ENCODE measurements at regions not wholly inside any gene's neighbourhood (a gene's known extent, or its start where the extent isn't known, plus 50 kb on each side); places are given as distances from the start of the nearest gene placed in this dataset.
A peak's percentile ranks its signal among the peaks of the same experiment; 100 is the strongest.

DNA sequence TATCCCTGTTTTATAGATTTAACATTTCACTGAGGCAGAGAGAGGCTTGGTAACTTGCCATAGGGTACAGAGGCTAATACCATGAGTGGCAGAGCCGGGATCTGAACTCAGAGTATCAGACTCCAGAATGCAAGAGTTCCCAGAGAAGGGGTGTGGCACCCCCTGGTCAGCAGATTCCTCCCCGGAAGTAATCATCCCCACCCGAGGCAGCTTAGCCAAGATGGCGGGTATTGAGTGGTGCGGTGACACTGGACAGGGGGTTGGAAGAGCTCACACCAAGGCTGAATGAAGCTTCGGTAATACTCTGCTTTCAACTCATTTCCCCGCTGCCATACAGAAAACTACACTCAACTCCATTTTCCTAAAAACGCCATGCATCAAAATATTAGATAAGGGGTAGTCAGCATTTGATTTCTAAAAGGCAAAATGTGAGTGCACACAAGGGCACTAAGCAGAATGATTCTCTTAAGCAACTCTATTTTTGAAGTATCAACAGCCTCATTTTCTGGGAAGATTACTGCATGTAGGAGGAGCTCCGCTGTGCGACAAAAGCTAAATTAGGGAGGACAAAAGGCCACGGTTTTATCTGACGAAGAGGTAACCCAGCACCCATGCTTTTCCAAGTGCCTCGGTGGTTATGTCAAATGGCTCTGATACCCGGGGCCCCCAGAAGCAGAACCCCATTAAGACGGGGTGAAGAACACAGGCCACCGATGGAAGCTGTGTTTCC is 166.7 kb downstream of the NUP210 start:
- H3K9me1 ChIP-seq (ENCODE audit: control insufficient read depth, insufficient read depth, low read length): no peaks in the 10 kb centered on the region
- ChIA-PET CTCF (ENCODE audit: low intra/inter-chr PET ratio) (interaction anchor here (0.6 kb wide), 1 partner anchor 798 kb away, joined by 3 read pairs; no protein-coding TSS in a partner anchor), POLR2A (interaction anchor here (0.6 to 1.6 kb wide), 5 partner anchors 14 to 1040 kb away, joined by 3 to 5 read pairs (median 3); no protein-coding TSS in a partner anchor)
- FAIRE-seq (no peak), DNase-seq (ENCODE audit: extremely low read depth in 1 of 4, low spot score in 3 of 4) (peak in 3 of 4 experiments; percentile 29 to 52 (median 49)), ATAC-seq (peak; percentile 67)
- no TSS peak for BruUV-seq (replicated peaks)
- H3K9me3 ChIP-seq (replicated peaks; ENCODE audit: control insufficient read depth, insufficient read depth, low read depth, low read length): no peaks in the 10 kb centered on the region
- 5% methylated on average over 16 of the region's 16 CpGs for WGBS (ENCODE audit: insufficient coverage, low coverage, missing lambda C conversion rate)
- H3K27me3 ChIP-seq (ENCODE audit: control insufficient read depth in 2 of 2, insufficient read depth in 2 of 2, low read length in 2 of 2): peaks cover 72 to 94% of the 10 kb centered on the region in 2 experiments
- H3K4me3 ChIP-seq: no peak overlapping the region
- no peak overlapping the region for H3K27ac ChIP-seq (ENCODE audit: extremely low read depth, low read depth, low read length)
- H2AFZ ChIP-seq (ENCODE audit: low read depth, low read length): peak overlapping the region; percentile 54; the same call in 1 of the 2 replicates
- no peaks in the 10 kb centered on the region for H3K36me3 ChIP-seq (ENCODE audit: control insufficient read depth, insufficient read depth, low read length)
- H3K4me2 ChIP-seq (ENCODE audit: insufficient read depth, low read length): peak overlapping the region; percentile 57
- peak in 2 of 3 experiments; percentile 50 to 79 for TF ChIP-seq YY1 (IDR thresholded peaks at IDR 0.05; ENCODE audit: borderline replicate concordance in 1 of 3, control insufficient read depth in 1 of 3, extremely low read depth in 1 of 3, insufficient read depth in 3 of 3, insufficient read length in 1 of 3, insufficient replicate concordance in 2 of 3, low read depth in 1 of 3, low read length in 2 of 3)
- TF ChIP-seq, protein P1, sequence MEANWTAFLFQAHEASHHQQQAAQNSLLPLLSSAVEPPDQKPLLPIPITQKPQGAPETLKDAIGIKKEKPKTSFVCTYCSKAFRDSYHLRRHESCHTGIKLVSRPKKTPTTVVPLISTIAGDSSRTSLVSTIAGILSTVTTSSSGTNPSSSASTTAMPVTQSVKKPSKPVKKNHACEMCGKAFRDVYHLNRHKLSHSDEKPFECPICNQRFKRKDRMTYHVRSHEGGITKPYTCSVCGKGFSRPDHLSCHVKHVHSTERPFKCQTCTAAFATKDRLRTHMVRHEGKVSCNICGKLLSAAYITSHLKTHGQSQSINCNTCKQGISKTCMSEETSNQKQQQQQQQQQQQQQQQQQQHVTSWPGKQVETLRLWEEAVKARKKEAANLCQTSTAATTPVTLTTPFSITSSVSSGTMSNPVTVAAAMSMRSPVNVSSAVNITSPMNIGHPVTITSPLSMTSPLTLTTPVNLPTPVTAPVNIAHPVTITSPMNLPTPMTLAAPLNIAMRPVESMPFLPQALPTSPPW (CRISPR knock-in tag; IDR thresholded peaks at IDR 0.05): peak; percentile 24; the same call in 1 of the 2 replicates
- TF ChIP-seq NR2C1 (IDR thresholded peaks at IDR 0.05): no peak
- peak; percentile 35; the same call in 1 of the 2 replicates for TF ChIP-seq NR2C1 (tag; IDR thresholded peaks at IDR 0.05)
- TF ChIP-seq NR2C2 (CRISPR knock-in tag; IDR thresholded peaks at IDR 0.05): no peak
- peak; percentile 25; the same call in 1 of the 2 replicates for TF ChIP-seq NR2C2 (tag; IDR thresholded peaks at IDR 0.05)
- no peak for TF ChIP-seq TRIM28 (IDR thresholded peaks at IDR 0.05)
- TF ChIP-seq, protein P2, sequence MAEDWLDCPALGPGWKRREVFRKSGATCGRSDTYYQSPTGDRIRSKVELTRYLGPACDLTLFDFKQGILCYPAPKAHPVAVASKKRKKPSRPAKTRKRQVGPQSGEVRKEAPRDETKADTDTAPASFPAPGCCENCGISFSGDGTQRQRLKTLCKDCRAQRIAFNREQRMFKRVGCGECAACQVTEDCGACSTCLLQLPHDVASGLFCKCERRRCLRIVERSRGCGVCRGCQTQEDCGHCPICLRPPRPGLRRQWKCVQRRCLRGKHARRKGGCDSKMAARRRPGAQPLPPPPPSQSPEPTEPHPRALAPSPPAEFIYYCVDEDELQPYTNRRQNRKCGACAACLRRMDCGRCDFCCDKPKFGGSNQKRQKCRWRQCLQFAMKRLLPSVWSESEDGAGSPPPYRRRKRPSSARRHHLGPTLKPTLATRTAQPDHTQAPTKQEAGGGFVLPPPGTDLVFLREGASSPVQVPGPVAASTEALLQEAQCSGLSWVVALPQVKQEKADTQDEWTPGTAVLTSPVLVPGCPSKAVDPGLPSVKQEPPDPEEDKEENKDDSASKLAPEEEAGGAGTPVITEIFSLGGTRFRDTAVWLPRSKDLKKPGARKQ (CRISPR knock-in tag; IDR thresholded peaks at IDR 0.05): no peak
- no peak for TF ChIP-seq ZNF717 (CRISPR knock-in tag; IDR thresholded peaks at IDR 0.05)
- peak; percentile 70 for TF ChIP-seq GABPA (tag; conservative IDR thresholded peaks at IDR 0.05; ENCODE audit: low read depth)
- TF ChIP-seq ELF1 (tag; IDR thresholded peaks at IDR 0.05): 0 out of 2 replicates have a peak, but pooled peaks have one; percentile 25
- in situ Hi-C loops (cut with MboI): no loop called here
- no peak overlapping the region for H3K9ac ChIP-seq (ENCODE audit: insufficient read depth in 1 of 2, low read depth in 2 of 2, low read length in 2 of 2)
- intact Hi-C loops (cut with micrococcal nuclease): no loop called here
- no peaks in the 10 kb centered on the region for H3K79me2 ChIP-seq (ENCODE audit: control insufficient read depth, insufficient read depth, low read length)
- peaks cover 48% of the 10 kb centered on the region for H4K20me1 ChIP-seq (replicated peaks; ENCODE audit: control insufficient read depth, insufficient read depth, low read length)
- H3K4me1 ChIP-seq (replicated peaks in 1 of 2; ENCODE audit: control insufficient read depth in 2 of 2, insufficient read depth in 2 of 2, low read length in 2 of 2): peaks cover 4 to 5% of the 10 kb centered on the region in 2 experiments; a peak in 2 of 5 replicates

Measured in K562 (cell line).